Vagina (tissue), 2 donors: ENCODE measurements at regions not wholly inside any gene's neighbourhood (a gene's known extent, or its start where the extent isn't known, plus 50 kb on each side); places are given as distances from the start of the nearest gene placed in this dataset.
"Not testable (repeated sequence)": the region's sequence is repeated elsewhere in the genome, so short reads cannot be mapped to it uniquely, and the experiment has no call there.

Source experiments
- POLR2A ChIP-seq, 2 donors: fragments of 450-650 bp; IDR thresholded peaks; one replicate each; pipeline ENCODE4 v1.6.1; 2017; ENCODE audit warnings: antibody characterized with exemption in 2 of 2, mild to moderate bottlenecking in 2 of 2, moderate library complexity in 2 of 2
- TF ChIP-seq, protein P1 (sequence below), 3 experiments: fragments of 450-650 bp in 2 of 3; fragments of 200-600 bp in 1 of 3; sonication (generic) in 1 of 3; IDR thresholded peaks; one replicate each; pipeline ENCODE4 v1.5.1; 2017 to 2019; ENCODE audit warnings: antibody characterized with exemption in 3 of 3, mild to moderate bottlenecking in 2 of 3, moderate library complexity in 2 of 3

DNA sequence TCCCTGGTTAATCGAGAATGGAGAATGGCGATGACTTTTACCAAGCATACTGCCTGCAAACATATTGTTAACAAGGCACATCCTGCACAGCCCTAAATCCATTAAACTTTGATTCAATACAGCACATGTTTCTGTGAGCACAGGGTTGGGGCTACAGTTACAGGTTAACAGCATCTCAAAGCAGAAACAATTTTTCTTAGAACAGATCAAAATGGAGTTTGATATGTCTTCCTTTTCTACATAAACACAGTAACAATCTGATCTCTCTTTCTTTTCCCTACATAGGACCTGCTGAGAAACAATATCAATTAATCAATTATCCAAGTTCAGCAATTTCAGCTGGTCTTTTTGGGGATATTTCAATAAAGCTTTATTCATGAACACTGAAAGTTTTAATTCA is 59.5 kb upstream of the AKR1C1 start:
- TF ChIP-seq, protein P1, sequence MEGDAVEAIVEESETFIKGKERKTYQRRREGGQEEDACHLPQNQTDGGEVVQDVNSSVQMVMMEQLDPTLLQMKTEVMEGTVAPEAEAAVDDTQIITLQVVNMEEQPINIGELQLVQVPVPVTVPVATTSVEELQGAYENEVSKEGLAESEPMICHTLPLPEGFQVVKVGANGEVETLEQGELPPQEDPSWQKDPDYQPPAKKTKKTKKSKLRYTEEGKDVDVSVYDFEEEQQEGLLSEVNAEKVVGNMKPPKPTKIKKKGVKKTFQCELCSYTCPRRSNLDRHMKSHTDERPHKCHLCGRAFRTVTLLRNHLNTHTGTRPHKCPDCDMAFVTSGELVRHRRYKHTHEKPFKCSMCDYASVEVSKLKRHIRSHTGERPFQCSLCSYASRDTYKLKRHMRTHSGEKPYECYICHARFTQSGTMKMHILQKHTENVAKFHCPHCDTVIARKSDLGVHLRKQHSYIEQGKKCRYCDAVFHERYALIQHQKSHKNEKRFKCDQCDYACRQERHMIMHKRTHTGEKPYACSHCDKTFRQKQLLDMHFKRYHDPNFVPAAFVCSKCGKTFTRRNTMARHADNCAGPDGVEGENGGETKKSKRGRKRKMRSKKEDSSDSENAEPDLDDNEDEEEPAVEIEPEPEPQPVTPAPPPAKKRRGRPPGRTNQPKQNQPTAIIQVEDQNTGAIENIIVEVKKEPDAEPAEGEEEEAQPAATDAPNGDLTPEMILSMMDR (IDR thresholded peaks at IDR 0.05), result not testable (repeated sequence)
- TF ChIP-seq POLR2A (IDR thresholded peaks at IDR 0.05), result not testable (repeated sequence)
